ENCODE measurements at regions not wholly inside any gene's neighbourhood (a gene's known extent, or its start where the extent isn't known, plus 50 kb on each side); places are given as distances from the start of the nearest gene placed in this dataset.

GRCh38 chr7:128164061-128164954 is 76.8 kb upstream of the LEP start:
- no peak for DNase-seq
- Histone ChIP-seq H4K20me1 (ENCODE audit: insufficient read depth) (no peaks in the 10 kb centered on the region), H3K9me3 (no peaks in the 10 kb centered on the region), H2AFZ (ENCODE audit: low read depth) (peak overlapping the region; percentile 4; the same call in 1 of the 2 replicates), H3K9ac (peak overlapping the region; percentile 40; the same call in 1 of the 2 replicates), H3K4me2 (peak overlapping the region; percentile 23), H3K79me2 (ENCODE audit: insufficient read depth) (no peaks in the 10 kb centered on the region), H3K27me3 (ENCODE audit: insufficient read depth) (no peaks in the 10 kb centered on the region; the same call in 1 of the 2 replicates), H3K4me1 (ENCODE audit: control insufficient read depth in 1 of 2, insufficient read depth in 2 of 2, low read depth in 1 of 2, low read length in 1 of 2) (peaks cover 6 to 11% of the 10 kb centered on the region in 2 experiments; a peak in 2 of 4 replicates), H3F3A (replicated peaks; ENCODE audit: insufficient read depth) (peaks cover 22% of the 10 kb centered on the region), H3K4me3 (ENCODE audit: low read depth in 2 of 2, low read length in 1 of 2) (no peak overlapping the region), H3K9me2 (no peaks in the 10 kb centered on the region), H3K36me3 (replicated peaks in 1 of 2; ENCODE audit: control insufficient read depth in 1 of 2, insufficient read depth in 2 of 2, low read length in 1 of 2) (no peaks in the 10 kb centered on the region), H3K27ac (ENCODE audit: low read depth in 2 of 2, low read length in 1 of 2) (peak overlapping the region in 1 of 2 experiments; percentile 86; a peak in 2 of 4 replicates)
- ChIA-PET CTCF (interaction anchor here (1.2 to 22.8 kb wide), 5 partner anchors 10 to 536 kb away, joined by 3 to 175 read pairs (median 6); no protein-coding TSS in a partner anchor), POLR2A (no interaction called here)
- 41% methylated on average over 6 of the region's 6 CpGs for WGBS (ENCODE audit: low lambda C conversion rate)
- TF ChIP-seq MAX (IDR thresholded peaks at IDR 0.05; ENCODE audit: low read depth): peak; percentile 62; the same call in 1 of the 2 replicates
- TF ChIP-seq CTCF (IDR thresholded peaks at IDR 0.05): no peak
- peak; percentile 36; the same call in 1 of the 2 replicates for TF ChIP-seq POLR2AphosphoS5 (IDR thresholded peaks at IDR 0.05; ENCODE audit: low read depth, low read length)
- no peak for TF ChIP-seq CHD2 (IDR thresholded peaks at IDR 0.05; ENCODE audit: low read length, partially characterized antibody)
- TF ChIP-seq RCOR1 (IDR thresholded peaks at IDR 0.05; ENCODE audit: low read length): no peak
- TF ChIP-seq EP300 (IDR thresholded peaks at IDR 0.05; ENCODE audit: borderline replicate concordance in 1 of 2, low read depth in 1 of 2, low read length in 1 of 2): peak in 1 of 2 experiments; percentile 67; a peak in 1 of 4 replicates
- TF ChIP-seq IRF3 (IDR thresholded peaks at IDR 0.05; ENCODE audit: low read depth, low read length): no peak
- TF ChIP-seq GATA2 (CRISPR knock-in tag; IDR thresholded peaks at IDR 0.05): no peak
- TF ChIP-seq RXRA (IDR thresholded peaks at IDR 0.05; ENCODE audit: borderline replicate concordance, low read depth): peak; percentile 64; the same call in 1 of the 2 replicates
- no peak for TF ChIP-seq MEF2A (IDR thresholded peaks at IDR 0.05; ENCODE audit: borderline replicate concordance, low read depth)
- peak; percentile 86 for TF ChIP-seq JUND (IDR thresholded peaks at IDR 0.05)
- TF ChIP-seq ELF1 (IDR thresholded peaks at IDR 0.05): no peak
- no peak for TF ChIP-seq MXI1 (IDR thresholded peaks at IDR 0.05; ENCODE audit: low read depth, low read length)
- peak; percentile 80 for TF ChIP-seq TCF12 (IDR thresholded peaks at IDR 0.05)
- TF ChIP-seq GABPA (IDR thresholded peaks at IDR 0.05; ENCODE audit: low read depth): no peak
- TF ChIP-seq YY1 (IDR thresholded peaks at IDR 0.05; ENCODE audit: low read depth): no peak
- 0 out of 2 replicates have a peak, but pooled peaks have one; percentile 9 for TF ChIP-seq USF1 (IDR thresholded peaks at IDR 0.05; ENCODE audit: borderline replicate concordance, low read depth)
- TF ChIP-seq SIN3A (IDR thresholded peaks at IDR 0.05; ENCODE audit: borderline replicate concordance, low read depth, low read length): no peak
- TF ChIP-seq FOXM1 (IDR thresholded peaks at IDR 0.05; ENCODE audit: low read depth): no peak
- no peak for TF ChIP-seq ZBTB33 (IDR thresholded peaks at IDR 0.05; ENCODE audit: borderline replicate concordance, low read depth)
- peak; percentile 12; the same call in 1 of the 2 replicates for TF ChIP-seq TAF1 (IDR thresholded peaks at IDR 0.05; ENCODE audit: borderline replicate concordance, low read depth, low read length)
- TF ChIP-seq RFX5 (IDR thresholded peaks at IDR 0.05; ENCODE audit: low read length): no peak
- no peak for TF ChIP-seq USF2 (IDR thresholded peaks at IDR 0.05; ENCODE audit: borderline replicate concordance, low read depth, low read length)
- peak; percentile 64 for TF ChIP-seq NFIC (IDR thresholded peaks at IDR 0.05; ENCODE audit: borderline replicate concordance)
- TF ChIP-seq NRF1 (IDR thresholded peaks at IDR 0.05; ENCODE audit: low read depth, low read length): no peak
- no peak for TF ChIP-seq EZH2phosphoT487 (IDR thresholded peaks at IDR 0.05; ENCODE audit: borderline replicate concordance, low read depth)
